ENCODE measurements at regions not wholly inside any gene's neighbourhood (a gene's known extent, or its start where the extent isn't known, plus 50 kb on each side); places are given as distances from the start of the nearest gene placed in this dataset.

- DNase-seq (ENCODE audit: unreplicated experiment) = no peak
- ChIA-PET CTCF (no interaction called here), POLR2A (no interaction called here)
- TF ChIP-seq, protein P1, sequence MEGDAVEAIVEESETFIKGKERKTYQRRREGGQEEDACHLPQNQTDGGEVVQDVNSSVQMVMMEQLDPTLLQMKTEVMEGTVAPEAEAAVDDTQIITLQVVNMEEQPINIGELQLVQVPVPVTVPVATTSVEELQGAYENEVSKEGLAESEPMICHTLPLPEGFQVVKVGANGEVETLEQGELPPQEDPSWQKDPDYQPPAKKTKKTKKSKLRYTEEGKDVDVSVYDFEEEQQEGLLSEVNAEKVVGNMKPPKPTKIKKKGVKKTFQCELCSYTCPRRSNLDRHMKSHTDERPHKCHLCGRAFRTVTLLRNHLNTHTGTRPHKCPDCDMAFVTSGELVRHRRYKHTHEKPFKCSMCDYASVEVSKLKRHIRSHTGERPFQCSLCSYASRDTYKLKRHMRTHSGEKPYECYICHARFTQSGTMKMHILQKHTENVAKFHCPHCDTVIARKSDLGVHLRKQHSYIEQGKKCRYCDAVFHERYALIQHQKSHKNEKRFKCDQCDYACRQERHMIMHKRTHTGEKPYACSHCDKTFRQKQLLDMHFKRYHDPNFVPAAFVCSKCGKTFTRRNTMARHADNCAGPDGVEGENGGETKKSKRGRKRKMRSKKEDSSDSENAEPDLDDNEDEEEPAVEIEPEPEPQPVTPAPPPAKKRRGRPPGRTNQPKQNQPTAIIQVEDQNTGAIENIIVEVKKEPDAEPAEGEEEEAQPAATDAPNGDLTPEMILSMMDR (IDR thresholded peaks at IDR 0.05; ENCODE audit: unreplicated experiment) = no peak
- no peaks in the 10 kb centered on the region for H3K4me1 Mint-ChIP-seq (ENCODE audit: insufficient read depth, unreplicated experiment)
- H3K27ac Mint-ChIP-seq (ENCODE audit: low read depth, unreplicated experiment) = no peak overlapping the region
- intact Hi-C loops (cut with micrococcal nuclease) = no loop called here
- no peaks in the 10 kb centered on the region for H3K36me3 Mint-ChIP-seq (ENCODE audit: insufficient read depth, unreplicated experiment)
- no peaks in the 10 kb centered on the region for H3K9me3 Mint-ChIP-seq (ENCODE audit: unreplicated experiment)
- no TSS peak for BruUV-seq (replicated peaks)
- no peak overlapping the region for H3K4me3 Mint-ChIP-seq (ENCODE audit: unreplicated experiment)
- H3K27me3 Mint-ChIP-seq (ENCODE audit: insufficient read depth, unreplicated experiment) = peaks cover 8% of the 10 kb centered on the region
These were observed 655.4 kb downstream of the GALR1 start for GRCh38 chr18:77905011-77905410.

- DNase-seq (ENCODE audit: unreplicated experiment) = no peak
- Mint-ChIP-seq H3K4me3 (ENCODE audit: unreplicated experiment) (no peak overlapping the region), H3K9me3 (ENCODE audit: unreplicated experiment) (no peaks in the 10 kb centered on the region), H3K27me3 (ENCODE audit: insufficient read depth, unreplicated experiment) (peaks cover 10% of the 10 kb centered on the region), H3K4me1 (ENCODE audit: insufficient read depth, unreplicated experiment) (no peaks in the 10 kb centered on the region), H3K27ac (ENCODE audit: low read depth, unreplicated experiment) (no peak overlapping the region), H3K36me3 (ENCODE audit: insufficient read depth, unreplicated experiment) (no peaks in the 10 kb centered on the region)
- intact Hi-C loops (cut with micrococcal nuclease) = no loop called here
- ChIA-PET POLR2A (no interaction called here), CTCF (no interaction called here)
- no TSS peak for BruUV-seq (replicated peaks)
- TF ChIP-seq, protein P1 (IDR thresholded peaks at IDR 0.05; ENCODE audit: unreplicated experiment) = no peak
These were observed 655.9 kb downstream of the GALR1 start for GRCh38 chr18:77905449-77906055.

GRCh38 chr18:77906103-77906892, 656.6 kb downstream of the GALR1 start:
- Mint-ChIP-seq H3K4me3 (ENCODE audit: unreplicated experiment) (no peak overlapping the region), H3K4me1 (ENCODE audit: insufficient read depth, unreplicated experiment) (no peaks in the 10 kb centered on the region), H3K27me3 (ENCODE audit: insufficient read depth, unreplicated experiment) (peaks cover 10% of the 10 kb centered on the region), H3K27ac (ENCODE audit: low read depth, unreplicated experiment) (no peak overlapping the region), H3K9me3 (ENCODE audit: unreplicated experiment) (no peaks in the 10 kb centered on the region), H3K36me3 (ENCODE audit: insufficient read depth, unreplicated experiment) (no peaks in the 10 kb centered on the region)
- BruUV-seq (replicated peaks) = no TSS peak
- ChIA-PET CTCF (no interaction called here), POLR2A (no interaction called here)
- no peak for DNase-seq (ENCODE audit: unreplicated experiment)
- intact Hi-C loops (cut with micrococcal nuclease) = no loop called here
- TF ChIP-seq, protein P1 (IDR thresholded peaks at IDR 0.05; ENCODE audit: unreplicated experiment) = no peak

- no peak for DNase-seq (ENCODE audit: unreplicated experiment)
- H3K27ac Mint-ChIP-seq (ENCODE audit: low read depth, unreplicated experiment) = no peak overlapping the region
- POLR2A ChIA-PET = no interaction called here
- intact Hi-C loops (cut with micrococcal nuclease) = no loop called here
- H3K4me1 Mint-ChIP-seq (ENCODE audit: insufficient read depth, unreplicated experiment) = no peaks in the 10 kb centered on the region
- CTCF ChIA-PET = no interaction called here
- no peaks in the 10 kb centered on the region for H3K9me3 Mint-ChIP-seq (ENCODE audit: unreplicated experiment)
- no peak overlapping the region for H3K4me3 Mint-ChIP-seq (ENCODE audit: unreplicated experiment)
- H3K27me3 Mint-ChIP-seq (ENCODE audit: insufficient read depth, unreplicated experiment) = peaks cover 10% of the 10 kb centered on the region
- H3K36me3 Mint-ChIP-seq (ENCODE audit: insufficient read depth, unreplicated experiment) = no peaks in the 10 kb centered on the region
- no TSS peak for BruUV-seq (replicated peaks)
- TF ChIP-seq, protein P1 (IDR thresholded peaks at IDR 0.05; ENCODE audit: unreplicated experiment) = no peak
These were observed 660.7 kb downstream of the GALR1 start for GRCh38 chr18:77910347-77910746.

Data from MCF 10A (cell line).